Stimulated activated CD4-positive, alpha-beta T cell treated with anti-CD3 and anti-CD28 coated beads, Interleukin-1b, Interleukin-23, amount 100 ng/mL, for 48 hours (primary cell): ENCODE measurements at regions not wholly inside any gene's neighbourhood (a gene's known extent, or its start where the extent isn't known, plus 50 kb on each side); places are given as distances from the start of the nearest gene placed in this dataset.
"Not testable (repeated sequence)": the region's sequence is repeated elsewhere in the genome, so short reads cannot be mapped to it uniquely, and the experiment has no call there.

Source experiments
- DNase-seq: peaks from one replicate; pipeline ENCODE4 v3.0.0-alpha.2; 2020

GRCh38 chr4:43457866-43458265, 565.4 kb downstream of the GRXCR1 start:
- no peak for DNase-seq

- DNase-seq, result no peak
These were observed 565.8 kb downstream of the GRXCR1 start for GRCh38 chr4:43458293-43458692.

- no peak for DNase-seq
These were observed 579.4 kb downstream of the GRXCR1 start for GRCh38 chr4:43471950-43472349.

- DNase-seq, result no peak
These were observed 589.0 kb downstream of the GRXCR1 start for GRCh38 chr4:43481526-43481925.

GRCh38 chr4:43485196-43485595, 592.7 kb downstream of the GRXCR1 start:
- no peak for DNase-seq

GRCh38 chr4:43496188-43496587, 603.7 kb downstream of the GRXCR1 start:
- no peak for DNase-seq

- no peak for DNase-seq
These were observed 604.1 kb downstream of the GRXCR1 start for GRCh38 chr4:43496602-43497001.

GRCh38 chr4:43505823-43506222, 613.3 kb downstream of the GRXCR1 start:
- DNase-seq, result not testable (repeated sequence)

- DNase-seq, result no peak
These were observed 619.7 kb downstream of the GRXCR1 start for GRCh38 chr4:43512253-43512652.

- no peak for DNase-seq
These were observed 633.1 kb downstream of the GRXCR1 start for GRCh38 chr4:43525646-43526045.

GRCh38 chr4:43547561-43547960, 655.0 kb downstream of the GRXCR1 start:
- no peak for DNase-seq

GRCh38 chr4:43550981-43551627, 658.6 kb downstream of the GRXCR1 start:
- no peak for DNase-seq

- DNase-seq, result no peak
These were observed 663.7 kb downstream of the GRXCR1 start for GRCh38 chr4:43556262-43556661.

GRCh38 chr4:43560047-43560446, 667.5 kb downstream of the GRXCR1 start:
- no peak for DNase-seq

GRCh38 chr4:43564107-43564506, 671.6 kb downstream of the GRXCR1 start:
- DNase-seq, result no peak

GRCh38 chr4:43564591-43564990, 672.1 kb downstream of the GRXCR1 start:
- no peak for DNase-seq

GRCh38 chr4:43567644-43568043, 675.1 kb downstream of the GRXCR1 start:
- no peak for DNase-seq

GRCh38 chr4:43586813-43587212, 694.3 kb downstream of the GRXCR1 start:
- no peak for DNase-seq

- no peak for DNase-seq
These were observed 695.2 kb downstream of the GRXCR1 start for GRCh38 chr4:43587758-43588157.

- DNase-seq, result no peak
These were observed 714.9 kb downstream of the GRXCR1 start for GRCh38 chr4:43607400-43607799.

GRCh38 chr4:43607827-43608461, 715.4 kb downstream of the GRXCR1 start:
- DNase-seq, result no peak

- DNase-seq, result no peak
These were observed 726.7 kb downstream of the GRXCR1 start for GRCh38 chr4:43619219-43619618.

GRCh38 chr4:43637893-43638292, 745.4 kb downstream of the GRXCR1 start:
- DNase-seq, result not testable (repeated sequence)

GRCh38 chr4:43651991-43652390, 759.5 kb downstream of the GRXCR1 start:
- no peak for DNase-seq

GRCh38 chr4:43659547-43659946, 767.0 kb downstream of the GRXCR1 start:
- not testable (repeated sequence) for DNase-seq
